NCI-H2227 (cell line): ENCODE measurements at regions not wholly inside any gene's neighbourhood (a gene's known extent, or its start where the extent isn't known, plus 50 kb on each side); places are given as distances from the start of the nearest gene placed in this dataset.
"Not testable (repeated sequence)": the region's sequence is repeated elsewhere in the genome, so short reads cannot be mapped to it uniquely, and the experiment has no call there.

Experiments
- DNase-seq: peaks from one replicate; lab custom pipeline; 2025; ENCODE audit not compliant: unreplicated experiment; lab: John Stamatoyannopoulos, UW

GRCh38 chr11:134734894-134735293 lies 322.9 kb upstream of the B3GAT1 start:
- no peak for DNase-seq

GRCh38 chr11:134734141-134734845 lies 322.3 kb upstream of the B3GAT1 start:
- DNase-seq = peak; percentile 20

GRCh38 chr11:134733646-134734045 lies 321.6 kb upstream of the B3GAT1 start:
- DNase-seq = no peak

- DNase-seq = peak; percentile 4
Measured at GRCh38 chr11:134731213-134731961, 319.3 kb upstream of the B3GAT1 start.

GRCh38 chr11:134730561-134731212 lies 318.6 kb upstream of the B3GAT1 start:
- DNase-seq = no peak

GRCh38 chr11:134730101-134730500 lies 318.1 kb upstream of the B3GAT1 start:
- DNase-seq = no peak

- no peak for DNase-seq
Measured at GRCh38 chr11:134728186-134728585, 316.1 kb upstream of the B3GAT1 start.

- no peak for DNase-seq
Measured at GRCh38 chr11:134727636-134728035, 315.6 kb upstream of the B3GAT1 start.

- DNase-seq = no peak
Measured at GRCh38 chr11:134727204-134727603, 315.2 kb upstream of the B3GAT1 start.

- no peak for DNase-seq
Measured at GRCh38 chr11:134725716-134726639, 313.9 kb upstream of the B3GAT1 start.

- DNase-seq = no peak
Measured at GRCh38 chr11:134725211-134725610, 313.2 kb upstream of the B3GAT1 start.

- no peak for DNase-seq
Measured at GRCh38 chr11:134724779-134725140, 312.7 kb upstream of the B3GAT1 start.

GRCh38 chr11:134724106-134724778 lies 312.2 kb upstream of the B3GAT1 start:
- no peak for DNase-seq

- not testable (repeated sequence) for DNase-seq
Measured at GRCh38 chr11:134720691-134721070, 308.6 kb upstream of the B3GAT1 start.

- DNase-seq = not testable (repeated sequence)
Measured at GRCh38 chr11:134719940-134720690, 308.1 kb upstream of the B3GAT1 start.

- DNase-seq = no peak
Measured at GRCh38 chr11:134719397-134719796, 307.4 kb upstream of the B3GAT1 start.

- no peak for DNase-seq
Measured at GRCh38 chr11:134716582-134716981, 304.5 kb upstream of the B3GAT1 start.

- DNase-seq = no peak
Measured at GRCh38 chr11:134714021-134714656, 302.1 kb upstream of the B3GAT1 start.
